Lung (tissue), 11 donors: ENCODE measurements at regions not wholly inside any gene's neighbourhood (a gene's known extent, or its start where the extent isn't known, plus 50 kb on each side); places are given as distances from the start of the nearest gene placed in this dataset.
"Not testable (repeated sequence)": the region's sequence is repeated elsewhere in the genome, so short reads cannot be mapped to it uniquely, and the experiment has no call there.

ENCODE experiments used
- ATAC-seq: fragments of 200-7000 bp; cut with Tn5 transposase; one replicate; pipeline ENCODE4 v1.9.1; 2020; ENCODE audit warnings: moderate number of reproducible peaks; ENCODE audit not compliant: insufficient read depth, low FRiP score
- DNase-seq, 3 donors: peaks; one replicate each; pipeline ENCODE4 v3.0.0-alpha.2; 2013 to 2017
- H3K27ac ChIP-seq, 2 donors: one replicate each; pipeline ENCODE4 v1.5.1; 2013; ENCODE audit warnings: mild to moderate bottlenecking in 2 of 2, moderate library complexity in 2 of 2, control low read depth in 1 of 2, inconsistent platforms in 1 of 2, low read depth in 1 of 2, low read length in 1 of 2
- H3K27me3 ChIP-seq, 3 donors: one replicate each; pipeline ENCODE4 v1.5.1; 2013; ENCODE audit warnings: low read length in 2 of 3; ENCODE audit not compliant: control insufficient read depth in 3 of 3, insufficient read depth in 3 of 3
- H3K36me3 ChIP-seq, 4 donors: one replicate each; pipeline ENCODE4 v1.5.1; 2013; ENCODE audit warnings: low read length in 4 of 4, mild to moderate bottlenecking in 1 of 4, moderate library complexity in 1 of 4; ENCODE audit not compliant: control insufficient read depth in 4 of 4, insufficient read depth in 4 of 4
- H3K4me1 ChIP-seq, 5 donors: one replicate each; pipeline ENCODE4 v1.5.1; 2013; ENCODE audit warnings: low read length in 5 of 5, mild to moderate bottlenecking in 2 of 5, moderate library complexity in 1 of 5; ENCODE audit not compliant: control insufficient read depth in 5 of 5, insufficient read depth in 5 of 5
- H3K4me3 ChIP-seq: one replicate; pipeline ENCODE4 v1.5.1; 2013; ENCODE audit warnings: mild to moderate bottlenecking, control low read depth, moderate library complexity
- H3K9ac ChIP-seq, 2 donors: one replicate each; pipeline ENCODE4 v1.5.1; 2013; ENCODE audit warnings: low read length in 2 of 2, control low read depth in 1 of 2; ENCODE audit not compliant: insufficient read depth in 1 of 2
- H3K9me3 ChIP-seq, 4 donors: one replicate each; pipeline ENCODE4 v1.5.1; 2013; ENCODE audit warnings: low read length in 3 of 4, mild to moderate bottlenecking in 1 of 4, moderate library complexity in 1 of 4; ENCODE audit not compliant: control insufficient read depth in 4 of 4, insufficient read depth in 3 of 4
- CTCF ChIP-seq: IDR thresholded peaks from 2 replicates; pipeline ENCODE4 v1.5.1; 2012; ENCODE audit warnings: mild to moderate bottlenecking; ENCODE audit errors: control extremely low read depth, extremely low read depth
- WGBS, 2 donors: extraction: QIAGEN DNeasy Blood & Tissue Kit; methylation state at CpG; one replicate each; pipeline ENCODE4 v1.1.7; 2013; 5-methylcytosine and 5-hydroxymethylcytosine counted together
- donor health status: control.
- donor health status: control.
- donor health status: Bipolar disorder and iron deficiency.
- donor health status: healthy.
- donor health status: DM: yes; HTN: yes; CAD: no.

- ATAC-seq (no peak), DNase-seq (no peak)
- Histone ChIP-seq H3K27ac (no peak overlapping the region), H3K36me3 (no peaks in the 10 kb centered on the region), H3K9me3 (no peaks in the 10 kb centered on the region), H3K4me1 (peaks cover 0 to 10% (median 6%) of the 10 kb centered on the region in 5 donors), H3K9ac (no peak overlapping the region), H3K4me3 (no peak overlapping the region), H3K27me3 (no peaks in the 10 kb centered on the region)
- WGBS, 2 donors = 79 to 87% methylated on average over 15 of the region's 15 CpGs
- TF ChIP-seq CTCF = no peak
These were observed 512.4 kb downstream of the TNS3 start for GRCh38 chr7:47069385-47070076.

GRCh38 chr7:47066976-47067614 is 514.8 kb downstream of the TNS3 start:
- no peak overlapping the region for H3K9ac ChIP-seq
- no peaks in the 10 kb centered on the region for H3K36me3 ChIP-seq
- no peak overlapping the region for H3K27ac ChIP-seq
- no peaks in the 10 kb centered on the region for H3K9me3 ChIP-seq
- DNase-seq (no peak), ATAC-seq (no peak)
- H3K27me3 ChIP-seq = no peaks in the 10 kb centered on the region
- 79 to 88% methylated on average over 9 of the region's 9 CpGs for WGBS, 2 donors
- H3K4me3 ChIP-seq = no peak overlapping the region
- TF ChIP-seq CTCF = no peak
- H3K4me1 ChIP-seq = peaks cover 0 to 2% (median 0%) of the 10 kb centered on the region in 5 donors

GRCh38 chr7:47056731-47057130 is 525.2 kb downstream of the TNS3 start:
- no peak overlapping the region for H3K9ac ChIP-seq
- H3K4me3 ChIP-seq = no peak overlapping the region
- 47 to 68% methylated on average over 2 of the region's 2 CpGs for WGBS, 2 donors
- no peaks in the 10 kb centered on the region for H3K36me3 ChIP-seq
- DNase-seq = peak in 2 of 3 donors; percentile 37 to 73
- ATAC-seq = no peak
- H3K27ac ChIP-seq = no peak overlapping the region
- H3K9me3 ChIP-seq = peaks cover 0 to 12% (median 0%) of the 10 kb centered on the region in 4 donors
- H3K27me3 ChIP-seq = no peaks in the 10 kb centered on the region
- H3K4me1 ChIP-seq = peaks cover 0 to 2% (median 0%) of the 10 kb centered on the region in 5 donors
- TF ChIP-seq CTCF = no peak

- H3K9ac ChIP-seq, H3K4me1 ChIP-seq, ATAC-seq, H3K36me3 ChIP-seq, DNase-seq, H3K4me3 ChIP-seq, H3K27ac ChIP-seq, H3K27me3 ChIP-seq: not testable (repeated sequence)
- 38% methylated on average over 69 to 70 of the region's 70 CpGs for WGBS, 2 donors
- peaks cover 0 to 13% (median 0%) of the 10 kb centered on the region in 4 donors for H3K9me3 ChIP-seq
These were observed 529.2 kb downstream of the TNS3 start for GRCh38 chr7:47052541-47053208.
